ENCODE measurements at regions not wholly inside any gene's neighbourhood (a gene's known extent, or its start where the extent isn't known, plus 50 kb on each side); places are given as distances from the start of the nearest gene placed in this dataset.

DNA sequence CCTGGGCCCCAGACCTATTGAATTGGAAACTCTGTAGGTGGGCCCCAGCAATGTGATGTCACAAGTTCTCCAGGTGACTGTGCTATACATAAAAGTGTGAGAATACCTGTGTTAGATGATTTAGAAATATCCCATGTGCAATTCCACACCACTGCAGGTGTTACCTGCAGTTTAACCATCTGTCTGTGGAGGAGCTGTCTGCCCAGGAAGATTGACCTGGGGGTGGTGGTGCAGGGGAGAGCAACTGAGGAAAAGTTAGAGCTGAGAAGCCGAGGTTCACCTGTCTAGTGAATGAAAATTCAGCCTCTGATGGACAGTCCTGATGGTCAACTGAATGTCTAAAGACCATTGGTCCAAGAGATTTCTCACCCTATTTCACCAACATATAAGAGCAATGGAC, 132.2 kb upstream of the SLC24A5 start:
- TF ChIP-seq POLR2A (IDR thresholded peaks at IDR 0.05) (no peak), POLR2AphosphoS5 (IDR thresholded peaks at IDR 0.05) (no peak), EP300 (IDR thresholded peaks at IDR 0.05) (no peak)
- TF ChIP-seq, protein P1, sequence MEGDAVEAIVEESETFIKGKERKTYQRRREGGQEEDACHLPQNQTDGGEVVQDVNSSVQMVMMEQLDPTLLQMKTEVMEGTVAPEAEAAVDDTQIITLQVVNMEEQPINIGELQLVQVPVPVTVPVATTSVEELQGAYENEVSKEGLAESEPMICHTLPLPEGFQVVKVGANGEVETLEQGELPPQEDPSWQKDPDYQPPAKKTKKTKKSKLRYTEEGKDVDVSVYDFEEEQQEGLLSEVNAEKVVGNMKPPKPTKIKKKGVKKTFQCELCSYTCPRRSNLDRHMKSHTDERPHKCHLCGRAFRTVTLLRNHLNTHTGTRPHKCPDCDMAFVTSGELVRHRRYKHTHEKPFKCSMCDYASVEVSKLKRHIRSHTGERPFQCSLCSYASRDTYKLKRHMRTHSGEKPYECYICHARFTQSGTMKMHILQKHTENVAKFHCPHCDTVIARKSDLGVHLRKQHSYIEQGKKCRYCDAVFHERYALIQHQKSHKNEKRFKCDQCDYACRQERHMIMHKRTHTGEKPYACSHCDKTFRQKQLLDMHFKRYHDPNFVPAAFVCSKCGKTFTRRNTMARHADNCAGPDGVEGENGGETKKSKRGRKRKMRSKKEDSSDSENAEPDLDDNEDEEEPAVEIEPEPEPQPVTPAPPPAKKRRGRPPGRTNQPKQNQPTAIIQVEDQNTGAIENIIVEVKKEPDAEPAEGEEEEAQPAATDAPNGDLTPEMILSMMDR (IDR thresholded peaks at IDR 0.05): no peak
